GM03348 (cell line): ENCODE measurements at regions not wholly inside any gene's neighbourhood (a gene's known extent, or its start where the extent isn't known, plus 50 kb on each side); places are given as distances from the start of the nearest gene placed in this dataset.
"Not testable (repeated sequence)": the region's sequence is repeated elsewhere in the genome, so short reads cannot be mapped to it uniquely, and the experiment has no call there.

Experiments
- DNase-seq: peaks from one replicate; pipeline ENCODE4 v3.0.0; 2012; ENCODE audit warnings: low spot score

DNA sequence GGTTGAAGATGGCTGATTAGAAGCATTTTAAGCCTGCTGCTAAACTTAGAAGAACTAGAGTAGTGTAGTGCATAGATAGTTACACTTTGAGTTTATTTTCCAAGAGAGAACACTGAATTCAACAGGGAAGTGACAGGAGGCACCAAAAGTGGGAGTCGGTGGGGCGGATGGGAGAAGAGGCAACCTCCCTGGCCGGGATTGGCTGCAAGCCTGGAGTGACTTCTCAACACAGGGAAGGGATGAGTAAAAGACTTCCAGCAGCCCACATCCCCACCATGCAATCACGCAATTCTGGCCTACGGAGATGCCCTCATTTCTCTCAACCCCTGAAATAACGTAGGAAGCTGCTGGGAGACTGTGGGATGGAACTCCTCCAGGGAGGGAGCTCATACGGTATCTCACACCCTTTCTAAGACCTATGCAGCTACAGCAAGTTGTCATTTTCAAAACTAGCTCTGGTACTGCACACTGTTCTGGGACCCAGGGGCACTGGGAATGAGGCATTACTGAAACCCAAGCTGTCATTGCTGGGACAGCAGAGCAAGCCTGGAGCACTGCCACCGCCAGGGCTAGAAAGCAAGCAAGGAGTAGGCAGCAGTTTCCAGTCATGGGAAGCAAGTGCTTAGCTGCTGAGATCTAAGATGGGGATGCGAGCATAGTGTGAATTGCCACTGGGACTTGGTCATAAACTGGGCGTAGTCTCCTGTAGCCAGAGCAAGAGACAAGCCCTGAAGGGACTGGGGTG is 331.6 kb upstream of the PTGER4 start:
- no peak for DNase-seq

DNA sequence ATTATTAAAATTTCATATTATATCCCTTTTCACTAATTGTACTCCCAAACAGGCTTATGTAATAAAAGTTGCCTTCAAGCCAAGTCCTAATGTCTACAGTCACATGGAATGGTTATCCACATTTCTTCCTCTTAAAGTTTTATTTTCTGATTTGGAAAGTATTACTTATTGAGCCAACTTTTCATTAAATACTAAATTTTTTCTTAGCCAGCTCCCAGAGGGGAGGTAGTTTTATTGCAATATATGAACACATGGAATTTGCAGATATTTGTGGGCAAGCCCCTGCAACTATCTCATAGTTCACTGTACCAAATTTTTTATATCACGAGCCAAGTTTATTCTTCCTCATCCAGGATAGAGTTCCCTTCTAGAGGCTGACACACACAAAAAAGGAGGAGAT is 332.8 kb upstream of the PTGER4 start:
- DNase-seq = no peak

DNA sequence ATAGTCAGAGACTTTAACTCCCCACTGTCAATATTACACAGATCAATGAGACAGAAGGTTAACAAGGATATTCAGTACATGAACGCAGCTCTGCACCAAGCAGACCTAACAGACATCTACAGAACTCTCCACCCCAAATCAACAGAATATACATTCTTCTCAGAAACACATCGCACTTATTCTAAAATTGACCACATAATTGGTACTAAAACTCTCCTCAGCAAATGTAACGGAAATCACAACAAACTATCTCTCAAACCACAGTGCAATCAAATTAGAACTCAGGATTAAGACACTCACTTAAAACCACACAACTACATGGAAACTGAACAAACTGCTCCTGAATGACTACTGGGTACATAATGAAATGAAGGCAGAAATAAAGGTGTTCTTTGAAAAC is 341.3 kb upstream of the PTGER4 start:
- not testable (repeated sequence) for DNase-seq

DNA sequence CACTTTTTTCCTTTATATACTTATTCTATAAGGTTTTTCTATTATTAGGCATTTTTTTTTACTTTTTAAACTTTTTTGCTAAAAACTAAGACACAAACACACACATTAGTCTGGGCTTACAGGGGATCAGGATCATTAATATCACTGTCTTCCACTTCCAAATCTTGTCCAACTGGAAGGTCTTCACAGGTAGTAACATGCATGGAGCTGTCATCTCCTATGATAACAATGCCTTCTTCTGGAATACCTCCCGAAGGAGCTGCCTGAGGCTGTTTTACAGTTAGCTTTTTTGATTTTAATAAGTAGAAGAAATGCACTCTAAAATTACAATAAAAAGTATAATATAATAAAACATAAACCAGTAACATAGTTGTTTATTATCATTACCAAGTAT is 345.5 kb upstream of the PTGER4 start:
- no peak for DNase-seq

DNA sequence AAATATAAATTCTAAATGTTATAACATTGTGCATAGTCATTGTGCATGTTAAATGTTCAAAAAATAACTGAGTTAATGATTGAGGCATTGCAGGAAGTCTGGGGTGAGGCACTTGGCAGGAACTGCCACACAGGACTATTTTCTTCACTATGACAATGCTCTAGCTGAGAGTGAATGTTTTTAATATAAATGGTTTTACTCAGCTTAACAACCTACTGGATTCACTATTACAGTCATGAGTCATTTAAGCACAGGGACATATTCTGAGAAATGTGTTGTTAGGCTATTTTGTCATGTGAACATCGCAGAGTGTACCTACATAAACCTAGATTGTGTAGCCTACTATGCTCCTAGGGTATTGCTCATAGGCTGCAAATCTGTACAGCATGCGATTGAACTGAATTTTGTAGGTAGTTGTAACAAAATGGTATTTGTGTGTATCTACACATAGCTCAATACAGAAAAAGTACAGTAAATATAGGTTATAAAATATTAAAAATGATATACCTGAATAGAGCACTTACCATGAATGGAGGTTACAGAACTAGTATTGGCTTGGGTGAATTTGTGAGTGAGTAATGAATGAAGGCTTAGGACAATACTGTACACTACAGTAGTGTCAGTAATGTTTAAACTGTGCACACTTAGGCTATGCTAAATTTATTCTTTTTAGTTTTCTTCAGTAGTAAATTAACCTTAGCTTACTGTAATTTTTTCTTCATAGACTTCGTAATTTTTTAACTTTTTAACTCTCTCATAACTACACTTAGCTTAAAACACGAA is 346.1 kb upstream of the PTGER4 start:
- no peak for DNase-seq

DNA sequence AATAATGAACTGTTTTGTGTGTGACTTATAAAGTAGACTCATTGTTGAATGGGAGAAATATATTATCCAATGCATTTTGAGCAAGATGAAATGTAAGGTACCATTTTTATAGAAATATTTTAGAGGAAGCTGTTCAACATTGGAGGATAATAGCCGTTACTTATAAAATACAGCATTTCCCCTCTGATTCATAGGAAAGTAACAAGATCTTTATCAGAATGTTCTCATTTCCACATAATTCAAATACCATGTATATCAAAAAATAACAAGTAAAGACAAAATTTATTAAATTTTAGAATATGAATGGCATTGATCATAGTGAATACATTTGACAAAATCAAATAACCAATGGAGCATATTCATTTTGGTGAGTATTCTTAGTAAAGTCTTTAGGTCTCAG is 346.7 kb upstream of the PTGER4 start:
- no peak for DNase-seq

DNA sequence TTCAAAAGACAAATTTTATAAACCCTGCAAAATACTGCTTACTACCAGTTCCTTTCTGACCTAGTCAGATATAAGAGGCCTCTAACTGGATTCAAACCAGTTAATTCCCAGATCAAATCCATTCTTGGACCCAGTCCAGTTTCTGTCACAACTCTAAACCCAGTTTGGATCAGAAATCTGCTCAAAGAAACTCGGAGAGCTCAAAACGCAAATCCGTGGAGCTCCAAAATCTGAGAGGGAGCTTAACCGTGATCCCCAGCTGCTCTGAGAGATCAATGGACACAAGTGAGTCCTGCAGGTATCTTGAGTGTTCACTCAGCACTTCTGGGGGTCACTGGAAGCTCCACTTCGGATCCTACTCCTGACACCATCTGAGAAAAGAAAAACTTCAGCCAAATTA is 348.1 kb upstream of the PTGER4 start:
- no peak for DNase-seq

DNA sequence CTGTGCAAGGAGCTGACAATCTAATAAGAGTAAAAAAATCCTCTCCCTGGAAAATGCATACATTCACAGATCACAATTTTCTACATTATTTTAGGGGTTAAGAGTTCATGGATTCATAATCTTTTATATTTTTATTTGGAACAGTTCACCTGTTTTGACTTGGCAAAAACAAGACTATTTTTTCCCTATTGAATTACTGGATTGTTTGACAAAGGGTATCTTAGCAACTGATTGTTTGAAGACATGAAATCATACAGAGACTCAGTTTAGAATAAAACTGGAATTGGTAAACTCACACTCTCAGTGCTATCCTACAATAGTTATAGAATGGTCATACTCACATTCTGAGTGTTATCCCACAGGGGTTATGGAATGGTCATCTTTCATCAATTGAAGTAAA is 358.2 kb upstream of the PTGER4 start:
- DNase-seq = no peak

DNA sequence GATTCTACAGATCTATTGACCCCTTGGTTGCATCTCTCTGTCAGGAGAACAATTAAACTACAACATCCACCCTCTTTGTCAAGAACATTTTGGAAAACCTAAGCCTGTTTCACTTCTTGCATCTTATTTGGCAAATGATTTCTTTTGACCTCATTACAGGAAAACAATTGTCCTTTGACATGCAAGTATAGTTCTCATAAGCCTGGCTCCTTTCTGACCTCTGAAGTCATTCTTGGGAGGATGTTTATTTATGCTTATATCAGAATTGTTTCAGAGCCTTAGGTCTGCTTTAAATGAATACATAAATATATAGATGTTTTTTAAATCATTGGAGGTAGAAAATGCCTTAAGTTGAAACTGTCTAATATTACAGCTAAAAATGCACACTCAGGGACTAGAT is 361.3 kb upstream of the PTGER4 start:
- no peak for DNase-seq

DNA sequence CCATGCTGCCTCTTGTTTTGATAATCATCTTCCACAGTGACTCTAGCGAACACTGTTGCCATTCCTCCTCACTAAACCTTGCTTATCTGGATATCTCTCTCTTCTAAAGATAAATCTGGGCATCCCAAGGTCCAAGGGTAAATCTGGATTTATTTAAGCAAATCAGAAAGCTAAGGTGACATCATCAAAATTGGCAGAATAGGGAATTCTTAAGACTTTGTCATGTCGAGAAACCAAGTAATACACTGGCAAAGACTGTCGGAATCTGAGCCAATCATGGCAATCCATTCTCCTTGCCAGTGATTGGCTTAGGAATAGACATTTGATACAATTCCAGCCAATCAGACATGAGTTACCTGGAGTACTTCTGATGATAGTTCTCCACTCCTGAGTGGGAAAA is 362.7 kb upstream of the PTGER4 start:
- no peak for DNase-seq

DNA sequence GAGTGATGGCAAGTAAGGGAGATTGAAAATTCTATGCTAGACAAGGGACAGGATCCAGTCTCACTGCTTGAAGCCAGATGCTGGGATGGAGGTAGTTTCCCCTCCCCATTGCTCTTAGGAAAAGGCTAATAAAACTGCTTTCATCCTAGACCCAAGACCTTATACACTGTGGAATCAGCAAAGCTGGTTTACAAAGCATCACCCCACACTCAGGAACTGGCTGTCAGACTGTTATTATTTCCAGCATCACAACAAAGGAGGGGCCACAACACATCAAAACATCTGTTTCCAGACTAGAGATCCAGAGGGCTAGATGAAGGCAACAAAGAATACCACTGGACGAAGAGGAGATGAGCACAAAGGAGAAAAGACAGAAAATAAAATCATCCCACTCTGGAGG is 364.6 kb upstream of the PTGER4 start:
- no peak for DNase-seq

DNA sequence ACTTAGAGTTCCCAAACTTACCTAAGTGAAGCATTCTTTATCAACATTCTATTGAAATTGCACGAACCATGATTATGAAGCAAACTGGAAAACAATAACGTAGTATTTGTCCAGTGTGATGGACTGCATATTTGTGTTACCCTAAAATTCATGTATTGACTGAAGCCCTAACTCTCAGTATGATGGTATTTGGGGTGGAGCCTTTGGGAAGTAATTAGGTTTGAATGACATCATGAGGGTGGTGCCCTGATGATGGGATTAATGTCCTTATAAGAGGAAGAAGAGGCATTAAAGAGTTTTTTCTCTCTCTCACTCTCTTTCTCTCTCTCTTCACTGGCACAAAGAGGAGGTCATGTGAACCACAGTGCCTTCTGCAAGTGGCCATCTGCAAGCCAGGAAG is 365.4 kb upstream of the PTGER4 start:
- no peak for DNase-seq

DNA sequence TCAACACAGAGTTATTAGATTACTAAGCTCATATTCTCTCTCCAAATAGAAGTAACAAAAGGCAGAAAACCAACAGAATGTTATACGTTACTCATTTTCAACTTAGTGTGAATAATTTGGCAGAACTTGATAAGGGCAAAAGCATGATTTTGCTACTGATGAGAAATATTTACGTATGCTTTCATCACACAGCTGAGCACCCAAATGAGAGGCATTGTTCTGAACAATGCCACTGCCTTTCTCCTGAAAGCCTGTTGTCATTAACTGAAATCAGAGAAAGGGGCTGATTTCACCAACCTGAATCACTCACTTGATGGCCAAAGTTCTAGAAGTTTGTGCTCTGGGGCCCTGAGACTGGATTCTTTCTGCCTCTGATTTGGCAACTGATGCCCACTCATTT is 367.5 kb upstream of the PTGER4 start:
- DNase-seq = no peak

DNA sequence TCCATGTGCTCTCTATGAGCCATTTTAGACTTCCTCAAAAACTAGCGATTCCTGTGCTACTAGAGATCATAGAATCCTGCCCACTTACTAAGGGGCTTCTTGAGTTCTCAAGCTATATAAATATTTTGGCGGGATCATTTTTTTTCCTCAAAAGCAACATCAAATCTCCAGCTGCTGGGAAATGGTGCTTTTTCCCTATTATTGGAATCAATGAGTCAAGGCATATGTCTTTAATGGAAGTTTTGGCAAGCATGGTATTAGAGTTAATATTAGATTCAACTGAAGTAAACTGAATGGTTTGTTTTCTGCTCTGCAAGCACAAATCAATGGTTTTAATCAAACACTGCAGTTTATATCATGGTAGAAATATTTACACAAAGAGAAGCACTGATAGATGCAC is 369.9 kb upstream of the PTGER4 start:
- DNase-seq = no peak

DNA sequence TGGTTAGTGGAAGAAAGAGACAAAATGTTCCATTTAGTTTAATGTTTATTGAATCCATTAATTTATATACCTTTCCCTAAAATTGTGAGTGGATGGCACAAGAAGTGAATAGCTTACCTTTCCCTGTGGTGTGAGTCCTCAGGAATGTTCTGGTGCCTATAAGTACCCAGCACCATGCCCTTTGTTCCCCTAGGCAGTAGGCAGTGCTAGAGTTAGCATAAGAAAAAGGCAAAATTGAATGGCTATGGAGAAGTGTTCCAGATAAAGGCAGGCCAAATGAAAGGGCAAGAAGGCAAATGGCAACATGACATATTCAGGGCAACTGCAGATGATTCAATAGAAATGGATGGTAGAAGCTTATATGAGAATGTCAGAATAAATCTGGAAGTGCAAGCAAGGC is 370.8 kb upstream of the PTGER4 start:
- DNase-seq = no peak

DNA sequence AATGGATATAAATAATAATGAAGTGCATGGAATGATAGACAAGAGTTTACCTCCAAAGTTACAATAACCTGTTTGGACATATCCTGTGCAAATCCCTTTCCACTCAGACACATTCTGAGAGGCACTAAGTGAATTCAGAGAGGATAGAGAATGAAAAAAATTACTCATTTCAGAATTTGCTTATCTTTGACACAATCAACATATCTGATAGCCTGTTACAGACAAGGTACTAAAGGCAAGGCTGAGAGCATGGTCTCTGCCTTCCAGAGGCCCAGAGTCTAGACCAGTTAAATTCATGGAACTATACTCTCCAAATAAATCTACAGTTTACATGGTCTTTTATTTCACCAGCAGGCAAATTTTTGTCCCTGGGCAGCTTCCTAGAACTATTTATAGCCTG is 371.8 kb upstream of the PTGER4 start:
- DNase-seq = no peak

DNA sequence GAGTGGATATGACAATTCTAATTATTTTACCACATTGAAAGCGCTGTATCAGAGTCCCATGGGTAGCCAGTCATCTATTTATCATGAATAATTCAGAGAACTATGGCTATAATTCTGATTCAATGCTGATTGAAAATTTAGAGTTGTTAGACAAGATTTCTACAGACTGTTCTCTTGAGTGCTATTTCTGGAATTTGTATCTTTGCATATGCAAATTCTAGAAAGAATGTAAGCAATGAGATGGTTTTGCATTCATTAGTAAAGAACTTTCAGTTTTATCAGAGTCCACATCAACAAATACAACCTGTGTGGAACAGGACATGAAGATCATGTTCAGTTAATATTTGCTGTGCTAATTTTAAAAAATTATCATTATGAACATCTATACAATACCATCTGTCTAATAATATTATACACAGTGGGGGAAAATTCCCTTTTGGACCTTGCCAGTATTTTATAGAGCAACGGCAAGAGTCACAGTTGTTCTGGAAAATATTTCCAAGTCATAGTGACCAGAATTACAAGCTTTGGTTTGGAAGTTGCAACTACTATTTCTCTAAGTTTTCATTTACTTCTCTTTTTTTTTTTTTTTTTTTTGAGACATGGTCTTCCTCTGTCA is 372.7 kb upstream of the PTGER4 start:
- no peak for DNase-seq

DNA sequence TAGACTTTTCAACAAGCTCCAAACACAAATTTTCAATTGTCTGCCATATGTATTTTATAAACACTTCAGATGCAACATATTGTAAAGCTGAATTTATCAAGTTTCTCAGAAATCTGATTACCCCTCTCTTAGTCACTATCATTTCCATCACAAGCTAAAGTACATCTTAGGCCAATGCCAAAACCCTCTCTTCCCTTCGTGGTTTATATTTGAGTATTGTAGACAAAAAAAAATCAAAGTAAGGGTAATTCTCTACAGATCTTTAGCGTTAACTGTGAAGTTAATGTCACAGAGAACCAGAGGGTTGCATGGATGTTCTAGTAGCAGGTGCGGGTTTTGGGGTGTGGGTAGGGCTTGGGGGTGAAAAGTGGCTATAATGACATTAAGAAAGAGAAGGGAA is 387.7 kb upstream of the PTGER4 start:
- no peak for DNase-seq

DNA sequence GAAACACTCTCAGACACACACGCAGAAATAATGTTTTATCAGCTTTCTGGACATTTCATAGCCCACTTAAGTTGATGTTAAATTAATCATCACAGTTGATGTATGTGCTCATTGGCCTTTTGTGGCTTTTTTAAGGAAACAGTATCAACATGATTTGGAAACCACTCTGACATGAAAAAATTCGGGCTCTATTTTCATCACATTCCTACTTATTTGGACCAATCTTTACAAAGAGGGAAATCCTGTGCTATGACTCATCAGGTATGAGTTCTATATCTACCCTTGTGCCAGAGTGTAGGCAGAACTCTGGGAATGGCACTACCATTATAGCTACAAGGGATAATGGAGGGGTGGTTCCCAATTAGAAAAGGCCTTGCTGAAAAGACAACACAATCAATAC is 388.4 kb upstream of the PTGER4 start:
- no peak for DNase-seq

DNA sequence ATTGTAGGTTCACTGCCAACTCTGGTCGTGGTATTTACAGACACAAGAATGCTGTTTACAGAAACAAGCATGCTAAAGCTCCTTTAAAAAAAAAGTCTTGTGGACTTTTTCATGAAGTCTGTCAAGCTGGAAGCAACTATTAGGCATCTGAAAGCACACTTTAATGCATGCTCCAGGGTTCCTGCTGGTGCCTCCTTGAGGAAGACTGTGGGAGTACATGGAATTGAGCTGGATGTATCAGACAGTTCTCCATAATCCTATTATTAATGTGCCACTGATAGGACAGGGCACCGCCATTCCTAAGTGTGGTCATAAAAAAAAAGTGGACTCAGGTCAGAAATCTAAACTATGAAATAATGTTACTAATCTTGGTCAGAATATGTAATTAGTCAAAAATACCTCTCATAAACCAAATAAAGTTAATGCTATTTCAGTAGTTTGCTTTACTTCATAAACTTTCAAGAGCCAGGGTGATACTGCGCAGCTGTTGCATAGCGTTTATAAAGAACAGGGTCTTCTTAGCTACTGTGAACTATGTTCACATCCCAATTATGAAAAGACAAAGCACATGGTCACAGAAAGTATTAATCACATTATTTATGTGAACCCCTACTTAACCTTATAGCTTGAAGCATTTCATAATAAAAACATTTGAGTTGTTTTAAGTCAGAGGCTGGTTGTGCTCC is 390.8 kb upstream of the PTGER4 start:
- no peak for DNase-seq

DNA sequence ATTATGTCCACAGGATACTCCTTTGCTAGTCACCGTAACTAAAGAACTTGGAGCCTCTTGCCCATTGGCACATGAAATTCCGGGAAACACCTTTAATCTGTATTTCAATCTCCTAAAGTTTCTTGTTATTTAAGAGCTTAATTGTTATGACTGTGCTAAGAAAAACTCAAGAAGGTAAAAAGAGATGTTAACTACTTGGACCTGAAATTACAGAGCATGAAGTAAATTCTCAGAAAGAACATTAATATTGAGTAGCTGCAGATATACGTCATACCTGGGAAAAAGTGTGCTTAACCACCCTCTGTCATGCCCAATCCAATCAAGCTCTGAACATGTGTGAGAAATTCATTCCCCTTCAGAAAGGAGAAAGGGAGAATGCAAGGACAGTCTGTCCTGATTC is 394.9 kb upstream of the PTGER4 start:
- DNase-seq = no peak

DNA sequence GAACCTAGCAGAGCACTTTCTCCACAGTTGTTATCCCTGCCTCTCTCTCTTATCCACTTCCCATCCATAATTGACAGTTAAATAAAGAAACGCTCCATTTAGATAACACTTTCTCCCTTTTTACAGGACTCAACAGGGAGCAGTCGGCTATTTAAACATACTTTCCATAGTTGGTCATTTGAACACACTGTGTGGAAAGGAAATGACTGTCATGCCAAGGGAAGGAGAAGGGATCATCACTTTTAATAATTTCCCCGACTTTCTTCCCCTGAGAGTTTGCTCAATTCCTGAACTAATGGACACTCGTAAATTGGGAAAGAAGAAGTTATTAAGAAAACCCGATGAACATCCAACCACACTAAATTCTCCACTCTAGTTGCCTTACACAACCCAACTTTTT is 400.8 kb upstream of the PTGER4 start:
- DNase-seq = no peak
